ENCODE measurements at regions not wholly inside any gene's neighbourhood (a gene's known extent, or its start where the extent isn't known, plus 50 kb on each side); places are given as distances from the start of the nearest gene placed in this dataset.

- Histone ChIP-seq H3K36me3 (replicated peaks in 1 of 2) (no peaks in the 10 kb centered on the region), H3K27ac (no peak overlapping the region), H3K27me3 (no peaks in the 10 kb centered on the region), H3K4me3 (no peak overlapping the region), H3K4me1 (replicated peaks in 1 of 2) (no peaks in the 10 kb centered on the region), H3K9me3 (replicated peaks in 1 of 3) (no peaks in the 10 kb centered on the region)
- DNase-seq, result no peak
- intact Hi-C loops (cut with DNase I), result no loop called here
- no peak for TF ChIP-seq POLR2A (IDR thresholded peaks at IDR 0.05)
- TF ChIP-seq, protein P1, sequence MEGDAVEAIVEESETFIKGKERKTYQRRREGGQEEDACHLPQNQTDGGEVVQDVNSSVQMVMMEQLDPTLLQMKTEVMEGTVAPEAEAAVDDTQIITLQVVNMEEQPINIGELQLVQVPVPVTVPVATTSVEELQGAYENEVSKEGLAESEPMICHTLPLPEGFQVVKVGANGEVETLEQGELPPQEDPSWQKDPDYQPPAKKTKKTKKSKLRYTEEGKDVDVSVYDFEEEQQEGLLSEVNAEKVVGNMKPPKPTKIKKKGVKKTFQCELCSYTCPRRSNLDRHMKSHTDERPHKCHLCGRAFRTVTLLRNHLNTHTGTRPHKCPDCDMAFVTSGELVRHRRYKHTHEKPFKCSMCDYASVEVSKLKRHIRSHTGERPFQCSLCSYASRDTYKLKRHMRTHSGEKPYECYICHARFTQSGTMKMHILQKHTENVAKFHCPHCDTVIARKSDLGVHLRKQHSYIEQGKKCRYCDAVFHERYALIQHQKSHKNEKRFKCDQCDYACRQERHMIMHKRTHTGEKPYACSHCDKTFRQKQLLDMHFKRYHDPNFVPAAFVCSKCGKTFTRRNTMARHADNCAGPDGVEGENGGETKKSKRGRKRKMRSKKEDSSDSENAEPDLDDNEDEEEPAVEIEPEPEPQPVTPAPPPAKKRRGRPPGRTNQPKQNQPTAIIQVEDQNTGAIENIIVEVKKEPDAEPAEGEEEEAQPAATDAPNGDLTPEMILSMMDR (IDR thresholded peaks at IDR 0.05), result no peak
- 65 to 97% (median 80%) methylated on average over 1 of the region's 1 CpG for WGBS, 4 donors
These were observed 1197.2 kb downstream of the PCDH7 start for GRCh38 chr4:31917334-31917733.

DNA sequence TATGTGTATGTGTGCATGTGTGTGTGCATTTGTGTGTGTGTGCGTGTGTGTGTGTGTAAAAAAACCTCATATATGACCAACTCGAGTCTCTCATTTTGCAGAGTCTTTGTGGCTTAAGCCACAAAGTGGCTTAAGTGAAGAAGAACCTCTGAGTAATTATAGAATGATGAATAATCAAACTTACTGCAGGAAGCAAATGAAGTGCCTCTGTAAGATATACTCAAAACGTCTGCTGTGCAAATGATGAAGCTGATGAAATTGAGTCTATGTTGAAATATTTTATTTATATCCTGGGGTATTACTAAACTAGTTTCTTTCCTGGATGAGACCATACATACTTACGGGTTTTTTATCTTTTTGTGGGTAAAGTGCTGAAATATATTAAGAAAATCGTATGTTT lies 1198.7 kb downstream of the PCDH7 start:
- no peaks in the 10 kb centered on the region for H3K36me3 ChIP-seq (replicated peaks in 1 of 2)
- no peak overlapping the region for H3K4me3 ChIP-seq
- H3K27me3 ChIP-seq, result no peaks in the 10 kb centered on the region
- H3K27ac ChIP-seq, result no peak overlapping the region
- TF ChIP-seq, protein P1 (IDR thresholded peaks at IDR 0.05), result no peak
- TF ChIP-seq POLR2A (IDR thresholded peaks at IDR 0.05), result no peak
- 36 to 50% (median 49%) methylated on average over 5 of the region's 5 CpGs for WGBS, 4 donors
- no peaks in the 10 kb centered on the region for H3K4me1 ChIP-seq (replicated peaks in 1 of 2)
- no peak for DNase-seq
- intact Hi-C loops (cut with DNase I), result no loop called here
- no peaks in the 10 kb centered on the region for H3K9me3 ChIP-seq (replicated peaks in 1 of 3)

GRCh38 chr4:31923634-31924033 lies 1203.5 kb downstream of the PCDH7 start:
- H3K27me3 ChIP-seq, result no peaks in the 10 kb centered on the region
- H3K36me3 ChIP-seq (replicated peaks in 1 of 2), result no peaks in the 10 kb centered on the region
- no peaks in the 10 kb centered on the region for H3K9me3 ChIP-seq (replicated peaks in 1 of 3)
- no peaks in the 10 kb centered on the region for H3K4me1 ChIP-seq (replicated peaks in 1 of 2)
- TF ChIP-seq, protein P1 (IDR thresholded peaks at IDR 0.05), result no peak
- no peak for TF ChIP-seq POLR2A (IDR thresholded peaks at IDR 0.05)
- H3K27ac ChIP-seq, result no peak overlapping the region
- H3K4me3 ChIP-seq, result no peak overlapping the region
- no peak for DNase-seq
- WGBS, 4 donors, result 88 to 94% (median 93%) methylated on average over 4 of the region's 4 CpGs
- intact Hi-C loops (cut with DNase I), result no loop called here

GRCh38 chr4:31929676-31930345 lies 1209.6 kb downstream of the PCDH7 start:
- Histone ChIP-seq H3K27ac (no peak overlapping the region), H3K9me3 (replicated peaks in 1 of 3) (no peaks in the 10 kb centered on the region), H3K27me3 (no peaks in the 10 kb centered on the region), H3K36me3 (replicated peaks in 1 of 2) (no peaks in the 10 kb centered on the region), H3K4me1 (replicated peaks in 1 of 2) (no peaks in the 10 kb centered on the region), H3K4me3 (no peak overlapping the region)
- TF ChIP-seq, protein P1 (IDR thresholded peaks at IDR 0.05), result no peak
- no peak for TF ChIP-seq POLR2A (IDR thresholded peaks at IDR 0.05)
- no peak for DNase-seq
- WGBS, 4 donors, result 29 to 59% (median 44%) methylated on average over 1 of the region's 1 CpG
- intact Hi-C loops (cut with DNase I), result no loop called here

All from adrenal gland (tissue), 9 donors.